HEK293 (cell line): ENCODE measurements at regions not wholly inside any gene's neighbourhood (a gene's known extent, or its start where the extent isn't known, plus 50 kb on each side); places are given as distances from the start of the nearest gene placed in this dataset.

Source experiments
- CTCF ChIA-PET: fragments of 350-600 bp; formaldehyde crosslinking; extraction: SDS; loops from one replicate; lab custom pipeline; 2021; ENCODE audit warnings: antibody characterized with exemption; lab: Yijun Ruan, JAX
- POLR2A ChIA-PET: fragments of 300-600 bp; formaldehyde crosslinking; extraction: SDS; loops from one replicate; lab custom pipeline; 2020; ENCODE audit warnings: antibody characterized with exemption, inconsistent platforms; lab: Yijun Ruan, JAX
- H3K27ac ChIP-seq: fragments of 200-500 bp; sonication (Bioruptor generic); 2 replicates; pipeline ENCODE4 v1.5.1; 2014; ENCODE audit warnings: low read depth, low read length, control low read depth, inconsistent platforms; ENCODE audit errors: extremely low read depth
- H3K36me3 ChIP-seq, 2 experiments: fragments of 200-500 bp in 1 of 2; sonication (Bioruptor generic) in 1 of 2; 1 replicate in 1 of 2; 2 replicates in 1 of 2; pipeline ENCODE4 v1.5.1; 2014 to 2017; ENCODE audit warnings: inconsistent platforms in 2 of 2, low read length in 2 of 2; ENCODE audit not compliant: control insufficient read depth in 2 of 2, insufficient read depth in 1 of 2
- H3K4me1 ChIP-seq: fragments of 200-500 bp; sonication (Bioruptor generic); 2 replicates; pipeline ENCODE4 v1.5.1; 2014; ENCODE audit warnings: mild to moderate bottlenecking, low read length, inconsistent platforms; ENCODE audit not compliant: control insufficient read depth, insufficient read depth
- H3K4me3 ChIP-seq: 2 replicates; pipeline ENCODE4 v1.5.1; 2011; ENCODE audit warnings: low read depth, mild to moderate bottlenecking, control low read depth, low read length, moderate library complexity
- H3K9me3 ChIP-seq: fragments of 200-500 bp; sonication (Bioruptor generic); 2 replicates; pipeline ENCODE4 v1.5.1; 2014; ENCODE audit warnings: low read depth, low read length, inconsistent platforms; ENCODE audit not compliant: control insufficient read depth, insufficient read depth
- BCL11A ChIP-seq: fragments of 450-650 bp; formaldehyde crosslinking; IDR thresholded peaks from 2 replicates; pipeline ENCODE4 v1.5.1; 2016; ENCODE audit warnings: low read depth, missing biosample characterization, missing genetic modification characterization
- GFI1B ChIP-seq: fragments of 450-650 bp; formaldehyde crosslinking; IDR thresholded peaks from 2 replicates; pipeline ENCODE4 v1.5.1; 2016; ENCODE audit warnings: missing biosample characterization, missing genetic modification characterization
- GLIS2 ChIP-seq: fragments of 450-650 bp; formaldehyde crosslinking; IDR thresholded peaks from 2 replicates; pipeline ENCODE4 v1.5.1; 2016; ENCODE audit warnings: missing biosample characterization, missing genetic modification characterization
- IKZF3 ChIP-seq: fragments of 450-650 bp; IDR thresholded peaks from 2 replicates; pipeline ENCODE4 v1.5.0; 2018; ENCODE audit warnings: missing biosample characterization, mild to moderate bottlenecking, missing genetic modification characterization, moderate library complexity
- KLF16 ChIP-seq: fragments of 450-650 bp; formaldehyde crosslinking; IDR thresholded peaks from 2 replicates; pipeline ENCODE4 v1.5.1; 2017; ENCODE audit warnings: missing biosample characterization, missing genetic modification characterization
- OSR2 ChIP-seq: fragments of 450-650 bp; formaldehyde crosslinking; IDR thresholded peaks from 2 replicates; pipeline ENCODE4 v1.5.1; 2016; ENCODE audit warnings: missing biosample characterization, missing genetic modification characterization
- SP3 ChIP-seq: fragments of 450-650 bp; formaldehyde crosslinking; IDR thresholded peaks from 2 replicates; pipeline ENCODE4 v1.5.1; 2016; ENCODE audit warnings: missing biosample characterization, missing genetic modification characterization
- ZNF10 ChIP-seq: fragments of 450-650 bp; formaldehyde crosslinking; IDR thresholded peaks from 2 replicates; pipeline ENCODE4 v1.5.1; 2017; ENCODE audit warnings: missing biosample characterization, missing genetic modification characterization
- ZNF138 ChIP-seq: fragments of 450-650 bp; formaldehyde crosslinking; IDR thresholded peaks from 2 replicates; pipeline ENCODE4 v1.5.1; 2016; ENCODE audit warnings: missing biosample characterization, missing genetic modification characterization, borderline replicate concordance
- ZNF19 ChIP-seq: fragments of 450-650 bp; formaldehyde crosslinking; IDR thresholded peaks from 2 replicates; pipeline ENCODE4; 2016; ENCODE audit warnings: missing biosample characterization, missing genetic modification characterization, low read depth
- ZNF214 ChIP-seq: fragments of 450-650 bp; formaldehyde crosslinking; IDR thresholded peaks from 2 replicates; pipeline ENCODE4 v1.5.1; 2017; ENCODE audit warnings: missing biosample characterization, mild to moderate bottlenecking, missing genetic modification characterization, borderline replicate concordance
- ZNF221 ChIP-seq: fragments of 450-650 bp; formaldehyde crosslinking; IDR thresholded peaks from 2 replicates; pipeline ENCODE4 v1.5.1; 2017; ENCODE audit warnings: missing biosample characterization, missing genetic modification characterization, borderline replicate concordance
- ZNF266 ChIP-seq: fragments of 450-650 bp; formaldehyde crosslinking; IDR thresholded peaks from 2 replicates; pipeline ENCODE4 v1.5.1; 2016; ENCODE audit warnings: missing biosample characterization, missing genetic modification characterization, low read depth
- ZNF302 ChIP-seq: fragments of 450-650 bp; formaldehyde crosslinking; IDR thresholded peaks from 2 replicates; pipeline ENCODE4 v1.5.1; 2016; ENCODE audit warnings: missing biosample characterization, missing genetic modification characterization, low read depth
- ZNF391 ChIP-seq: fragments of 450-650 bp; formaldehyde crosslinking; IDR thresholded peaks from 2 replicates; pipeline ENCODE4 v1.5.1; 2016; ENCODE audit warnings: low read depth, missing biosample characterization, missing genetic modification characterization, borderline replicate concordance
- ZNF433 ChIP-seq: fragments of 450-650 bp; formaldehyde crosslinking; IDR thresholded peaks from 2 replicates; pipeline ENCODE4 v1.5.1; 2016; ENCODE audit warnings: missing biosample characterization, missing genetic modification characterization, low read depth
- ZNF521 ChIP-seq: fragments of 450-650 bp; formaldehyde crosslinking; IDR thresholded peaks from 2 replicates; pipeline ENCODE4 v1.5.1; 2017; ENCODE audit warnings: missing biosample characterization, mild to moderate bottlenecking, missing genetic modification characterization
- ZNF560 ChIP-seq: fragments of 450-650 bp; formaldehyde crosslinking; IDR thresholded peaks from 2 replicates; pipeline ENCODE4 v1.5.1; 2017; ENCODE audit warnings: missing biosample characterization, missing genetic modification characterization, borderline replicate concordance
- ZNF571 ChIP-seq: fragments of 450-650 bp; formaldehyde crosslinking; IDR thresholded peaks from 2 replicates; pipeline ENCODE4 v1.5.0; 2017; ENCODE audit warnings: missing biosample characterization, missing genetic modification characterization
- ZNF707 ChIP-seq: fragments of 450-650 bp; formaldehyde crosslinking; IDR thresholded peaks from 2 replicates; pipeline ENCODE4 v1.5.1; 2016; ENCODE audit warnings: missing biosample characterization, missing genetic modification characterization
- ZNF76 ChIP-seq: fragments of 450-650 bp; formaldehyde crosslinking; IDR thresholded peaks from 2 replicates; pipeline ENCODE4; 2016; ENCODE audit warnings: low read depth, missing biosample characterization, missing genetic modification characterization, borderline replicate concordance
- ZNF768 ChIP-seq: fragments of 450-650 bp; formaldehyde crosslinking; IDR thresholded peaks from 2 replicates; pipeline ENCODE4 v1.5.1; 2018; ENCODE audit warnings: missing biosample characterization, mild to moderate bottlenecking, missing genetic modification characterization
- ZNF777 ChIP-seq: fragments of 450-650 bp; formaldehyde crosslinking; IDR thresholded peaks from 2 replicates; pipeline ENCODE4 v1.5.1; 2017; ENCODE audit warnings: missing biosample characterization, missing genetic modification characterization, borderline replicate concordance
- TF ChIP-seq, protein P1 (sequence below): fragments of 450-650 bp; formaldehyde crosslinking; conservative IDR thresholded peaks from 2 replicates; pipeline ENCODE4 v1.5.1; 2016; ENCODE audit warnings: low read depth, missing biosample characterization, missing genetic modification characterization
- TF ChIP-seq, protein P2 (sequence below): fragments of 450-650 bp; formaldehyde crosslinking; IDR thresholded peaks from 2 replicates; pipeline ENCODE4 v1.5.1; 2016; ENCODE audit warnings: missing biosample characterization, missing genetic modification characterization
- TF ChIP-seq, protein P3 (sequence below): sonication (generic); formaldehyde crosslinking; IDR thresholded peaks from 2 replicates; pipeline ENCODE4 v1.8.1; 2022; ENCODE audit warnings: mild to moderate bottlenecking, moderate library complexity, missing genetic modification reagents

DNA sequence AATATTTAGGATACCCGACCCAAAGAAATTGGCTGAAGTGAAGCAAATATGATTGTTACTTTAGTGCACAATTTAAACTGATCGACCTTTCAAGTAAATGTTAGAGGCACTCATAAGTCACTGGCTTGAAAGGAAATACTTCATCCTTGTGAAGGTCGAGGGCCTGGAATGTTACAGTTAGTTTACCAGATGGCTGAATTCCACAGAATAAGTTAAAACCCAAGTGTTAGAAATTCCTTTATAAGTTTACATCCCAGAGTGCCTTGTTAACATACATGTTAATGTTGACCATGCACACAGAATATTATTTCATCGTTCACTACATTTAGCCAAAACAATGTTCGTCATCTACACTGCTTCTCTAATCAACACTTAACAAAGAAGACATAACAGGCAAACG is 235.5 kb upstream of the ANO3 start:
- no peak overlapping the region for H3K4me3 ChIP-seq
- H3K4me1 ChIP-seq: no peaks in the 10 kb centered on the region
- H3K36me3 ChIP-seq: no peaks in the 10 kb centered on the region
- TF ChIP-seq, protein P1, sequence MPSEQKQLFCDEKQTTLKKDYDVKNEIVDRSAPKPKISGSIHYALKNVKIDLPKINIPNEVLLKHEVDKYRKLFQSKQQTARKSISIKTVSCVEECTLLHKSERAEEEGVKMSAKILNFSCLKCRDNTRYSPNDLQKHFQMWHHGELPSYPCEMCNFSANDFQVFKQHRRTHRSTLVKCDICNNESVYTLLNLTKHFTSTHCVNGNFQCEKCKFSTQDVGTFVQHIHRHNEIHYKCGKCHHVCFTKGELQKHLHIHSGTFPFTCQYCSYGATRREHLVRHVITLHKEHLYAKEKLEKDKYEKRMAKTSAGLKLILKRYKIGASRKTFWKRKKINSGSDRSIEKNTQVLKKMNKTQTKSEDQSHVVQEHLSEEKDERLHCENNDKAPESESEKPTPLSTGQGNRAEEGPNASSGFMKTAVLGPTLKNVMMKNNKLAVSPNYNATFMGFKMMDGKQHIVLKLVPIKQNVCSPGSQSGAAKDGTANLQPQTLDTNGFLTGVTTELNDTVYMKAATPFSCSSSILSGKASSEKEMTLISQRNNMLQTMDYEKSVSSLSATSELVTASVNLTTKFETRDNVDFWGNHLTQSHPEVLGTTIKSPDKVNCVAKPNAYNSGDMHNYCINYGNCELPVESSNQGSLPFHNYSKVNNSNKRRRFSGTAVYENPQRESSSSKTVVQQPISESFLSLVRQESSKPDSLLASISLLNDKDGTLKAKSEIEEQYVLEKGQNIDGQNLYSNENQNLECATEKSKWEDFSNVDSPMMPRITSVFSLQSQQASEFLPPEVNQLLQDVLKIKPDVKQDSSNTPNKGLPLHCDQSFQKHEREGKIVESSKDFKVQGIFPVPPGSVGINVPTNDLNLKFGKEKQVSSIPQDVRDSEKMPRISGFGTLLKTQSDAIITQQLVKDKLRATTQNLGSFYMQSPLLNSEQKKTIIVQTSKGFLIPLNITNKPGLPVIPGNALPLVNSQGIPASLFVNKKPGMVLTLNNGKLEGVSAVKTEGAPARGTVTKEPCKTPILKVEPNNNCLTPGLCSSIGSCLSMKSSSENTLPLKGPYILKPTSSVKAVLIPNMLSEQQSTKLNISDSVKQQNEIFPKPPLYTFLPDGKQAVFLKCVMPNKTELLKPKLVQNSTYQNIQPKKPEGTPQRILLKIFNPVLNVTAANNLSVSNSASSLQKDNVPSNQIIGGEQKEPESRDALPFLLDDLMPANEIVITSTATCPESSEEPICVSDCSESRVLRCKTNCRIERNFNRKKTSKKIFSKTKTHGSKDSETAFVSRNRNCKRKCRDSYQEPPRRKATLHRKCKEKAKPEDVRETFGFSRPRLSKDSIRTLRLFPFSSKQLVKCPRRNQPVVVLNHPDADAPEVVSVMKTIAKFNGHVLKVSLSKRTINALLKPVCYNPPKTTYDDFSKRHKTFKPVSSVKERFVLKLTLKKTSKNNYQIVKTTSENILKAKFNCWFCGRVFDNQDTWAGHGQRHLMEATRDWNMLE (tag by site-specific recombination): no peak
- no peak for TF ChIP-seq GLIS2 (tag by site-specific recombination)
- TF ChIP-seq ZNF266: no peak
- TF ChIP-seq ZNF10: no peak
- no peak for TF ChIP-seq IKZF3 (tag by site-specific recombination)
- TF ChIP-seq ZNF19 (tag by site-specific recombination): no peak
- no peak for TF ChIP-seq OSR2 (tag by site-specific recombination)
- no peak for TF ChIP-seq SP3 (tag by site-specific recombination)
- TF ChIP-seq ZNF768 (tag by site-specific recombination): no peak
- no peak for TF ChIP-seq ZNF138
- no peak for TF ChIP-seq GFI1B (tag by site-specific recombination)
- TF ChIP-seq ZNF707: no peak
- no peak for TF ChIP-seq KLF16 (tag by site-specific recombination)
- POLR2A ChIA-PET: no interaction called here
- no peaks in the 10 kb centered on the region for H3K9me3 ChIP-seq
- no peak overlapping the region for H3K27ac ChIP-seq
- CTCF ChIA-PET: no interaction called here

DNA sequence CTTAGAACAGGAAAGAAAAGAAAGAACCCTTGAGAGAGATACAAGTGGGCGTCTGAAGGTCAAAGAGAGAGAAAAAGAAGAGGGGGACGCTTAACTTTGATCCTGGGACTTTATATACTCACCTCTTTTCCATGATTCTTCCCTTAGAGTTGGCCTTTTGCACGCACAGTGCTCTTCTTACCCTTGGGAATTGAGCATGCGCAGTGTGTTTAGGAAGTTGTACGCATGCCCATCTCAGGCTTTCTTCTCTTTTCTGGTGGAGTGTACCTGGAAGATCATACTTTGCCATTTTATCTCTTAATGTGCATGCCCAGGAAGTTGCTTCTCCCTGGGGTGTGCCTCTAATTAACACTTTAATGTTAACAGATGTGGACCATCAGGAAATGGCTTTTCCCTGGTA is 229.6 kb upstream of the ANO3 start:
- no peak overlapping the region for H3K27ac ChIP-seq
- no peak overlapping the region for H3K4me3 ChIP-seq
- TF ChIP-seq, protein P2, sequence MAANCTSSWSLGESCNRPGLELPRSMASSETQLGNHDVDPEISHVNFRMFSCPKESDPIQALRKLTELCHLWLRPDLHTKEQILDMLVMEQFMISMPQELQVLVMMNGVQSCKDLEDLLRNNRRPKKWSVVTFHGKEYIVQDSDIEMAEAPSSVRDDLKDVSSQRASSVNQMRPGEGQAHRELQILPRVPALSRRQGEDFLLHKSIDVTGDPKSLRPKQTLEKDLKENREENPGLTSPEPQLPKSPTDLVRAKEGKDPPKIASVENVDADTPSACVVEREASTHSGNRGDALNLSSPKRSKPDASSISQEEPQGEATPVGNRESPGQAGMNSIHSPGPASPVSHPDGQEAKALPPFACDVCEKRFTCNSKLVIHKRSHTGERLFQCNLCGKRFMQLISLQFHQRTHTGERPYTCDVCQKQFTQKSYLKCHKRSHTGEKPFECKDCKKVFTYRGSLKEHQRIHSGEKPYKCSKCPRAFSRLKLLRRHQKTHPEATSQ (tag by site-specific recombination): no peak
- POLR2A ChIA-PET: no interaction called here
- H3K4me1 ChIP-seq: no peaks in the 10 kb centered on the region
- no peaks in the 10 kb centered on the region for H3K36me3 ChIP-seq
- CTCF ChIA-PET: no interaction called here
- no peaks in the 10 kb centered on the region for H3K9me3 ChIP-seq

DNA sequence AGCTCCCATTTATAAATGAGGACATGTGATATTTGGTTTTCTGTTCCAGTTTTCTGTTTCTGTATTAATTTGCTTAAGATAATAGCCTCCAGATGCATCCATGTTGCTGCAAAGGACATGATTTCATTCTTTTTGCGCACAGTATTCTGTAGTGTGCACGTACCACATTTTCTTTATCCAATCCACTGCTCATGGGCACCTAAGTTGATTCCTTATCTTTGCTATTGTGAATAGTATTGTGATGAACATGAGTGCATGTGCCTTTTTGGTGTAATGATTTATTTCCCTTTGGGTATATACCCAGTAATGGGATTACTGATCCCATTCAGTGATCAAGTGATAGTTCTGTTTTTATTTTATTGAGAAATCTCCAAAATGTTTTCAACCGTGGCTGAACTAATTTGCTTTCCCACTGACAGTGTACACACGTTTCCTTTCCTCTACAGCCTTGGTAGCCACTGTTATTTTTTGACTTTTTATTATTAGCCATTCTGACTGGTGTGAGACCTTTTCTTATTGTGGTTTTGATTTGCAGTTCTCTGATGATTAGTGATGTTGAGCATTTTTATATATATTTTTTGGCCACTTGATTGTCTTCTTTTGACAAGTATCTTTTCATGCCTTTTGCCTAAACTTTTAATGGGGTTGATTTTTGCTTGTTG is 226.0 kb upstream of the ANO3 start:
- CTCF ChIA-PET: no interaction called here
- no peak overlapping the region for H3K27ac ChIP-seq

More for the DNA sequence above, 226.0 kb upstream of the ANO3 start:
- no peaks in the 10 kb centered on the region for H3K9me3 ChIP-seq
- H3K4me1 ChIP-seq: no peaks in the 10 kb centered on the region
- POLR2A ChIA-PET: no interaction called here
- no peaks in the 10 kb centered on the region for H3K36me3 ChIP-seq
- H3K4me3 ChIP-seq: no peak overlapping the region
- TF ChIP-seq ZNF433 (tag by site-specific recombination) (no peak), ZNF571 (tag by site-specific recombination) (no peak), BCL11A (no peak), ZNF560 (no peak), ZNF521 (tag by site-specific recombination) (no peak), ZNF391 (no peak), ZNF777 (tag by site-specific recombination) (no peak), ZNF214 (tag by site-specific recombination) (no peak), IKZF3 (tag by site-specific recombination) (no peak), ZNF76 (tag by site-specific recombination) (no peak), ZNF302 (tag by site-specific recombination) (no peak), ZNF221 (no peak)
- TF ChIP-seq, protein P3, sequence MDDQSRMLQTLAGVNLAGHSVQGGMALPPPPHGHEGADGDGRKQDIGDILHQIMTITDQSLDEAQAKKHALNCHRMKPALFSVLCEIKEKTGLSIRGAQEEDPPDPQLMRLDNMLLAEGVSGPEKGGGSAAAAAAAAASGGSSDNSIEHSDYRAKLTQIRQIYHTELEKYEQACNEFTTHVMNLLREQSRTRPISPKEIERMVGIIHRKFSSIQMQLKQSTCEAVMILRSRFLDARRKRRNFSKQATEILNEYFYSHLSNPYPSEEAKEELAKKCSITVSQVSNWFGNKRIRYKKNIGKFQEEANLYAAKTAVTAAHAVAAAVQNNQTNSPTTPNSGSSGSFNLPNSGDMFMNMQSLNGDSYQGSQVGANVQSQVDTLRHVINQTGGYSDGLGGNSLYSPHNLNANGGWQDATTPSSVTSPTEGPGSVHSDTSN (CRISPR knock-in tag): no peak
